MM.1S (cell line): ENCODE measurements at regions not wholly inside any gene's neighbourhood (a gene's known extent, or its start where the extent isn't known, plus 50 kb on each side); places are given as distances from the start of the nearest gene placed in this dataset.

Experiments used
- DNase-seq: peaks from one replicate; pipeline ENCODE4 v3.0.0-alpha.2; 2015
- H2AFZ ChIP-seq: fragments of 300-600 bp; sonication (generic); 2 replicates; pipeline ENCODE4 v1.6.0; 2016; ENCODE audit warnings: antibody characterized with exemption, low read length
- H3F3A ChIP-seq: fragments of 300-600 bp; sonication (generic); 2 replicates; pipeline ENCODE4 v1.6.1; 2016; ENCODE audit warnings: mild to moderate bottlenecking, antibody characterized with exemption, low read length, moderate library complexity, mixed read lengths; ENCODE audit not compliant: insufficient read depth
- H3K27ac ChIP-seq: fragments of 300-600 bp; sonication (generic); 2 replicates; pipeline ENCODE4 v1.5.1; 2016; ENCODE audit warnings: mild to moderate bottlenecking, low read length
- H3K27me3 ChIP-seq: fragments of 300-600 bp; sonication (generic); replicated peaks from 2 replicates; pipeline ENCODE4 v1.6.0; 2016; ENCODE audit warnings: low read length; ENCODE audit not compliant: insufficient read depth
- H3K36me3 ChIP-seq: fragments of 300-600 bp; sonication (generic); replicated peaks from 2 replicates; pipeline ENCODE4 v1.6.1; 2016; ENCODE audit warnings: mild to moderate bottlenecking, low read length, mixed read lengths; ENCODE audit not compliant: insufficient read depth
- H3K4me1 ChIP-seq: fragments of 300-600 bp; sonication (generic); 2 replicates; pipeline ENCODE4 v1.6.1; 2016; ENCODE audit warnings: low read length, mixed read lengths
- H3K4me2 ChIP-seq: fragments of 300-600 bp; sonication (generic); 2 replicates; pipeline ENCODE4 v1.6.0; 2016; ENCODE audit warnings: low read depth, low read length
- H3K4me3 ChIP-seq: fragments of 300-600 bp; sonication (generic); 2 replicates; pipeline ENCODE4 v1.5.1; 2016; ENCODE audit warnings: low read length, mixed read lengths
- H3K79me2 ChIP-seq: fragments of 300-600 bp; sonication (generic); 2 replicates; pipeline ENCODE4 v1.6.1; 2016; ENCODE audit warnings: mixed run types, low read length, mixed read lengths
- H3K9ac ChIP-seq: fragments of 300-600 bp; sonication (generic); 2 replicates; pipeline ENCODE4 v1.6.1; 2016; ENCODE audit warnings: low read length, mixed read lengths
- H3K9me2 ChIP-seq: fragments of 300-600 bp; sonication (generic); replicated peaks from 2 replicates; pipeline ENCODE4 v1.6.1; 2016; ENCODE audit warnings: mild to moderate bottlenecking, low read length, mixed read lengths; ENCODE audit not compliant: insufficient read depth
- H3K9me3 ChIP-seq: fragments of 300-600 bp; sonication (generic); replicated peaks from 2 replicates; pipeline ENCODE4 v1.6.1; 2016; ENCODE audit warnings: mild to moderate bottlenecking, low read length, mixed read lengths; ENCODE audit not compliant: insufficient read depth
- H4K20me1 ChIP-seq: fragments of 300-600 bp; sonication (generic); 2 replicates; pipeline ENCODE4 v1.6.1; 2016; ENCODE audit warnings: mild to moderate bottlenecking, low read length, moderate library complexity, mixed read lengths; ENCODE audit not compliant: insufficient read depth
- EZH2 ChIP-seq: fragments of 300-600 bp; sonication (generic); optimal IDR thresholded peaks from 2 replicates; pipeline ENCODE3; 2017; ENCODE audit warnings: low read depth, mild to moderate bottlenecking, antibody characterized with exemption, low read length, mixed read lengths
- EZH2phosphoT487 ChIP-seq: fragments of 300-600 bp; sonication (generic); IDR thresholded peaks from 2 replicates; pipeline ENCODE4 v1.6.1; 2018; ENCODE audit warnings: antibody characterized with exemption, low read length
- TF ChIP-seq, protein P1 (sequence below): fragments of 300-600 bp; sonication (generic); IDR thresholded peaks from 2 replicates; pipeline ENCODE4 v1.5.1; 2016; ENCODE audit warnings: antibody characterized with exemption, low read length, mixed read lengths

DNA sequence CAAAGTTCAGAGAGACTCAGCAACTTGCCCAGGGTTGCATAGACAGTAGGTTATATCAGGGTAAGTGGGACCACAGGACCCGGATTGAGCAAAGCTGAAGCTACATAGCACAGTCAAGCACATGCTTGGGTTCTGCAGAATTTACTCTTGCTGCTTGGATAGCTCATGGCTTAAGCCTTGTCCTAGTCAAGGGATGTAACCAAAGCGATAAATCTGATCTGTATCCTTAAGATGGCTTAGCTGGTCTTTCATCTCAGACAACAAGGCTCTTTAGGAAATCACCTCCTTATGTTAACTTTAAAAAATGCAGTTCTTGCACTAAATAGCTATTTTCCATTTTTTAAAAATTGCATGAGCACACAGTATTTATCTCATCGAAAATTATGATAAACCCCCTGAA is 158.5 kb downstream of the LPIN1 start:
- H3K27me3 ChIP-seq, result no peaks in the 10 kb centered on the region
- no peaks in the 10 kb centered on the region for H3K4me1 ChIP-seq
- no peaks in the 10 kb centered on the region for H3K79me2 ChIP-seq
- H2AFZ ChIP-seq, result no peak overlapping the region
- H3K4me3 ChIP-seq, result no peak overlapping the region
- H3K36me3 ChIP-seq, result no peaks in the 10 kb centered on the region
- no peaks in the 10 kb centered on the region for H3K9me3 ChIP-seq
- H3F3A ChIP-seq, result no peaks in the 10 kb centered on the region
- H4K20me1 ChIP-seq, result no peaks in the 10 kb centered on the region
- H3K27ac ChIP-seq, result no peak overlapping the region
- no peak for DNase-seq
- no peak overlapping the region for H3K9ac ChIP-seq
- no peaks in the 10 kb centered on the region for H3K9me2 ChIP-seq
- TF ChIP-seq EZH2phosphoT487 (no peak), EZH2 (no peak)
- TF ChIP-seq, protein P1, sequence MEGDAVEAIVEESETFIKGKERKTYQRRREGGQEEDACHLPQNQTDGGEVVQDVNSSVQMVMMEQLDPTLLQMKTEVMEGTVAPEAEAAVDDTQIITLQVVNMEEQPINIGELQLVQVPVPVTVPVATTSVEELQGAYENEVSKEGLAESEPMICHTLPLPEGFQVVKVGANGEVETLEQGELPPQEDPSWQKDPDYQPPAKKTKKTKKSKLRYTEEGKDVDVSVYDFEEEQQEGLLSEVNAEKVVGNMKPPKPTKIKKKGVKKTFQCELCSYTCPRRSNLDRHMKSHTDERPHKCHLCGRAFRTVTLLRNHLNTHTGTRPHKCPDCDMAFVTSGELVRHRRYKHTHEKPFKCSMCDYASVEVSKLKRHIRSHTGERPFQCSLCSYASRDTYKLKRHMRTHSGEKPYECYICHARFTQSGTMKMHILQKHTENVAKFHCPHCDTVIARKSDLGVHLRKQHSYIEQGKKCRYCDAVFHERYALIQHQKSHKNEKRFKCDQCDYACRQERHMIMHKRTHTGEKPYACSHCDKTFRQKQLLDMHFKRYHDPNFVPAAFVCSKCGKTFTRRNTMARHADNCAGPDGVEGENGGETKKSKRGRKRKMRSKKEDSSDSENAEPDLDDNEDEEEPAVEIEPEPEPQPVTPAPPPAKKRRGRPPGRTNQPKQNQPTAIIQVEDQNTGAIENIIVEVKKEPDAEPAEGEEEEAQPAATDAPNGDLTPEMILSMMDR, result no peak
- H3K4me2 ChIP-seq, result no peak overlapping the region

DNA sequence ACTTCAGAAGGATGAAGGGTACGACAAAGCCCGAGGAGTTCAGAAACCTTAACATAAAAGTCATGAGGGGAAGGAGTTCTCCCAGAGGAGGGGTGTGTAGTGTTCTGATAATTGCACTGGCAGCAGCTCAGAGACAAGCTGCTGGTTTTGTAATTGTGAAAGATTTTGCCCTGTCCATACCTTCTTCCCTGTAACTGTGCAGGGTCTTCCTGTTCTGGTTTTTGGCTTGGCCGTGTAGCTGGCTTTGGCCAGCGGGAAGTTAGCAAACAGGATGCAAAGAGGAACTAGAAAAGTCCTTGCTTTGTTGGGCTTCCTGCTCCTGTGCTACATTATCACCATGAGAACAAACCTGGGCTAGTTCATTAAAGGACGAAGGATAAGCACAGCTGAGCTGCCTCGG is 160.8 kb downstream of the LPIN1 start:
- no peak for DNase-seq

DNA sequence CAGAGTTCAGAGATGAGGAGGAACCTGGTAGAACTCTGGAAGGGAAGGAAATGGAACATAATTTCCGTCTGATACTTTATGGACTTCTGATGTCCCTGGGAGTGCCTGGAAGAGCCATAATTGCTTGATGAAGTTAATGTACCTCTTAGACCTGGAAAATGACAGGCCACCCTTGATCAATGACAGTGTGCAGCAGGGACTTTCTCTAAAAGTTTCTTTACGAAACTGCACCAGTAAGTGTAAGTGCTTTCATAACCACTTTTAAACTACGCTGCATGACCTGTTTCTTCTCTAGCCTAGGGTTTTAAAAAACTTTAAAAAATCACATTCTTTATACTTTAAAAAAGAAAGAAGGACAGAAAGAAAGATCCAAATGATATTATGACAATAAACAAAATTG is 164.5 kb downstream of the LPIN1 start:
- Histone ChIP-seq H3K4me1 (no peaks in the 10 kb centered on the region), H3K4me3 (no peak overlapping the region), H3K79me2 (no peaks in the 10 kb centered on the region), H2AFZ (no peak overlapping the region), H3F3A (no peaks in the 10 kb centered on the region), H3K27ac (no peak overlapping the region), H3K9me3 (no peaks in the 10 kb centered on the region), H3K9me2 (no peaks in the 10 kb centered on the region), H3K4me2 (no peak overlapping the region), H3K36me3 (no peaks in the 10 kb centered on the region), H4K20me1 (no peaks in the 10 kb centered on the region), H3K9ac (no peak overlapping the region), H3K27me3 (no peaks in the 10 kb centered on the region)
- DNase-seq, result no peak
- TF ChIP-seq EZH2 (no peak), EZH2phosphoT487 (no peak)
- TF ChIP-seq, protein P1, result no peak

More for the DNA sequence above, 160.8 kb downstream of the LPIN1 start:
- Histone ChIP-seq H3F3A (no peaks in the 10 kb centered on the region), H3K4me3 (no peak overlapping the region), H3K4me1 (no peaks in the 10 kb centered on the region), H3K4me2 (no peak overlapping the region), H3K9me2 (no peaks in the 10 kb centered on the region), H3K79me2 (no peaks in the 10 kb centered on the region), H3K9me3 (no peaks in the 10 kb centered on the region), H2AFZ (no peak overlapping the region), H3K36me3 (no peaks in the 10 kb centered on the region), H3K9ac (no peak overlapping the region), H3K27me3 (no peaks in the 10 kb centered on the region), H3K27ac (no peak overlapping the region), H4K20me1 (no peaks in the 10 kb centered on the region)
- TF ChIP-seq EZH2phosphoT487, result no peak
- no peak for TF ChIP-seq EZH2
- TF ChIP-seq, protein P1, result no peak
